ENCODE measurements at regions not wholly inside any gene's neighbourhood (a gene's known extent, or its start where the extent isn't known, plus 50 kb on each side); places are given as distances from the start of the nearest gene placed in this dataset.

DNA sequence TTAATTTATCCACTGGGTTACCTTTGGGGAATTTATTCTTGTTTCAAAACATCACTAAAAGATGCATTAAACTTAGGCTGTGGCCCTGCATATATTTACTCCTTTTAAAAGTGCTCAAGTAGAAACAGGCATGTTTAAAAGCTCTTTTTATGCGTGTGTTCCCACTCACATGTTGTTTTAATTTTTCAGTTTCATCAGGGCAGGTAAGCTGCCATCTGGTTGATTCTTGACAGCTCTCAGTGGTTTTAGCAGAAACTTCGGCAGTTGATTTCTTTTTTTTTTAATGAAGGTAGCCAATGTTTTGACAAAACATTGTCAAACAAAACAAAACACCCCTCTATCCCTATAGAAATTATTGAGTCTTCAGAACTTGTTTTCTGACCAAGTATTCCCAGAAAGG, 89.6 kb upstream of the LGR5 start:
- no peak overlapping the region for H3K4me3 ChIP-seq (ENCODE audit: low read depth, low read length)
- no peak for DNase-seq (ENCODE audit: low read depth)
- TF ChIP-seq, protein P1, sequence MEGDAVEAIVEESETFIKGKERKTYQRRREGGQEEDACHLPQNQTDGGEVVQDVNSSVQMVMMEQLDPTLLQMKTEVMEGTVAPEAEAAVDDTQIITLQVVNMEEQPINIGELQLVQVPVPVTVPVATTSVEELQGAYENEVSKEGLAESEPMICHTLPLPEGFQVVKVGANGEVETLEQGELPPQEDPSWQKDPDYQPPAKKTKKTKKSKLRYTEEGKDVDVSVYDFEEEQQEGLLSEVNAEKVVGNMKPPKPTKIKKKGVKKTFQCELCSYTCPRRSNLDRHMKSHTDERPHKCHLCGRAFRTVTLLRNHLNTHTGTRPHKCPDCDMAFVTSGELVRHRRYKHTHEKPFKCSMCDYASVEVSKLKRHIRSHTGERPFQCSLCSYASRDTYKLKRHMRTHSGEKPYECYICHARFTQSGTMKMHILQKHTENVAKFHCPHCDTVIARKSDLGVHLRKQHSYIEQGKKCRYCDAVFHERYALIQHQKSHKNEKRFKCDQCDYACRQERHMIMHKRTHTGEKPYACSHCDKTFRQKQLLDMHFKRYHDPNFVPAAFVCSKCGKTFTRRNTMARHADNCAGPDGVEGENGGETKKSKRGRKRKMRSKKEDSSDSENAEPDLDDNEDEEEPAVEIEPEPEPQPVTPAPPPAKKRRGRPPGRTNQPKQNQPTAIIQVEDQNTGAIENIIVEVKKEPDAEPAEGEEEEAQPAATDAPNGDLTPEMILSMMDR (conservative IDR thresholded peaks at IDR 0.05; ENCODE audit: low read depth, low read length): no peak

DNA sequence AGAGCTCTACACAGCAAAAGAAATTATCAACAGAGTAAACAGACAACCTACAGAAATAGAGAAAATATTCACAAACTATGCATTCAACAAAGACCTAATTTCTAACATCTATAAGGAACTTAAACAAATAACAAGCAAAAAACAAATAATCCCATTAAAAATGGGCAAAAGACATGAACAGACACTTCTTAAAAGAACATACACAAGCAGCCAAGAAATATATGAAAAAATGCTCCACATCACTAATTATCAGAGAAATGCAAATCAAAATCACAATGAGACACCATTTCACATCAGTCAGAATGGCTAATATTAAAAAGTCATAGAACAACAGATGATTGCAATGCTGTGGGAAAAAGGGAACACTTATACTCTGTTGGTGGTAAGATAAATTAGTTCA, 100.7 kb upstream of the LGR5 start:
- H3K4me3 ChIP-seq (ENCODE audit: low read depth, low read length): no peak overlapping the region
- TF ChIP-seq, protein P1 (conservative IDR thresholded peaks at IDR 0.05; ENCODE audit: low read depth, low read length): no peak
- no peak for DNase-seq (ENCODE audit: low read depth)

DNA sequence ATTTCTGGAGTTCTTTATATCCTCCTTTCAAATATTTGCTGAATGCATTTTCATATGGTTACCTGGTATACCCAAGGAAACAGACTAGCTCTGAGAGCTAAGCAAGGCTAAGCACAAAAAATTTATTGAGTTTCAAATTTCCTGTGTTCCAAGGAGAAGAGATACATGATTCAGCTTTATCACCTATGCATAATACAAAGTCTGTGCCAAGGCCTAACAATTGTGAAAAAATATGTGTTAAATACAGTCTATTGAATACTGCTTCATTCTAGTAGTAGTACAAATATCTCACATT, 103.7 kb upstream of the LGR5 start:
- TF ChIP-seq, protein P1 (conservative IDR thresholded peaks at IDR 0.05; ENCODE audit: low read depth, low read length): no peak
- no peak overlapping the region for H3K4me3 ChIP-seq (ENCODE audit: low read depth, low read length)
- DNase-seq (ENCODE audit: low read depth): no peak

DNA sequence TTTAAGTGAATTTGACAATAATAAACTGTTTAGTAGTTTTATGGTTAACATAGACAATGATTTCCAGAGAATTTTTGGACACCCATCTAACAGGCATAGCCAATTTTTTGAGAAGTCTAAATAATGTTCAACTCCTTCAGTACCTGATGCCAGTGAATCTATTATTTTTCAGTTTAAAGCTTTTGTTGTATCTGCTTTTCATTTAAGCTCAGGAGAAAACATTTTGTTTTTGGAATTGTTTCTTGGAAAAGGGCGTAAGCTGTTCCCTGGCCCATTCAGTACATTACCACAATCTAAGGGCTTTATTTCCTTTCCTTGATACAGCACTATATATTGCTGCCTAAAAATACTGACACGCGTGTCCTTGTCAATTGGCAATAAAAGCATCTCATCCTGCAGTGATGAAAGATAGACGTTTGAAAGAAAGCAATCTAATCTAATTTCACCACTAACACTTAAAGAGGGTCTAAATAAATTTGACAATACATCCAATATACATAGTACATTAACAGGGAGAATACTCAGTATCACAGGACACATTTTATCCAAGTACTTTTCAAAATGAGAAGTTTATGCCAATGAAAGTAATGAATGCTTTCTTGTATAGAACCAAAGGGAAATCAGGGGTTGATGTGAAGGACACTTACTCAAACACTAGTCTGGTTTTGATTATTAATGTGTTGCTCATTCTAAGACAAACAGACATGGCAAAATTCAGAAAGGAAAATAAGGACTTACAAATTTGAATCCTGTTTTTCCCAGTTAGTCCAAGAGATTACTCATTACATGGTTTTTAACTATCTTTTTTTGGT, 104.2 kb upstream of the LGR5 start:
- TF ChIP-seq, protein P1 (conservative IDR thresholded peaks at IDR 0.05; ENCODE audit: low read depth, low read length): no peak

DNA sequence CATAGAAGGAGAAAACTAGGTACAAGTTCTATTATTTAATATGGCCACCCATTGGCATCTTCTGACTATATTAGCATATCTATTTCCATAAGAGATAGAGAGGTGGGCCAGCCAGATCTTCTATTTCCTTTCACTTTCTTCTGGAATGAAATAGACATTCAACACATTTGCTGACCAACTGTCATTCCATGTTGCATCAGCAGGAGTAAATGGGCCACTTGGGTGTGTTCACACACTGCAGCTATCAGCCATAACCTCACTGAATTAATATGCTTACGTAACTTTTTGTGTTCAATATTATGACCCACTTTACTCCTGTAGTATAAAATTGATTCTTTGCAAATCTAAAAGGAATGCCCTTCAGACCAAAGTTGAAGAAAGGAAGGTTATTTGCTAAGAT, 106.2 kb upstream of the LGR5 start:
- no peak for DNase-seq (ENCODE audit: low read depth)
- TF ChIP-seq, protein P1 (conservative IDR thresholded peaks at IDR 0.05; ENCODE audit: low read depth, low read length): no peak
- no peak overlapping the region for H3K4me3 ChIP-seq (ENCODE audit: low read depth, low read length)

More for the DNA sequence above, 104.2 kb upstream of the LGR5 start:
- DNase-seq (ENCODE audit: low read depth): no peak
- H3K4me3 ChIP-seq (ENCODE audit: low read depth, low read length): no peak overlapping the region

DNA sequence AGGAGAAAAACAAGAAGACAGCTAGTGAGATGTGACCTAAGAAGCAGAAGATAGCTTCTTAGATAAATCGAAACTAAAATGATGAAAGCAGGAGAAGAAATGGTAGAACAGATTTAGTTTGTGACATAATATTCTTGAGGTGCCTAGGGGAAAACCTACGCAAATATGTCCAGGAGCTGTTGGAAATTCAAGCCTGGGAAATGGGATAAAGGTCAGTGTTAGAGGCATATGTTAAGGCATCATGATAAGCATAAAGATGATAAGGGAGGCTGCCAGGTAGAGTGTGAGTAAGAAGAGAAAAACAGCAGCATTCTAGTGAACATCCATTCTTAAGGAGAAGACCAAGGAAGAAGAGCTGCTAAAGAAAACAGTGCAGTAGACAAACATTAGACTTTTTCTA, 109.6 kb upstream of the LGR5 start:
- H3K4me3 ChIP-seq (ENCODE audit: low read depth, low read length): no peak overlapping the region
- DNase-seq (ENCODE audit: low read depth): no peak
- TF ChIP-seq, protein P1 (conservative IDR thresholded peaks at IDR 0.05; ENCODE audit: low read depth, low read length): no peak

DNA sequence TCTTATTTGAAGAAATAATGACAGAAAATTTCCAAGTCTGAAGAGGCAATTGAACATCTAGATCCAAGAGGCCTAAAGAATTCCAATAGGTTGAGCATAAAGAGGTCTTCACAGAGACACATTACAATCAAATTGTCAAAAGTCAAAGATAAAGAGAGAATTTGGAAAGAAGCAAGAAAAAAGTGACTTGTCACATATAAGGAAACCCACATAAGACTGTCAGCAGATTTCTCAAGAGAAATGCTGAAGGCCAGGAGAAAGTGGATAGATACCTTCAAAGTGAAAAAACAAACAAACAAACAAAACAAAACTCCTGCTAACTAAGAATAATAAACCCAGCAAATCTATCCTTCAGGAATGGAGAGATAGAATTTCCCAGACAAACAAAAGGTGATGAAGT, 118.1 kb upstream of the LGR5 start:
- no peak for DNase-seq (ENCODE audit: low read depth)
- H3K4me3 ChIP-seq (ENCODE audit: low read depth, low read length): no peak overlapping the region
- TF ChIP-seq, protein P1 (conservative IDR thresholded peaks at IDR 0.05; ENCODE audit: low read depth, low read length): no peak
